ENCODE measurements at regions not wholly inside any gene's neighbourhood (a gene's known extent, or its start where the extent isn't known, plus 50 kb on each side); places are given as distances from the start of the nearest gene placed in this dataset.

GRCh38 chr1:199082778-199083389 lies 444.0 kb downstream of the PTPRC start:
- Mint-ChIP-seq H3K27me3 (no peaks in the 10 kb centered on the region), H3K4me3 (no peak overlapping the region), H3K36me3 (no peaks in the 10 kb centered on the region), H3K9me3 (no peaks in the 10 kb centered on the region), H3K4me1 (ENCODE audit: unreplicated experiment) (peaks cover 15% of the 10 kb centered on the region), H3K27ac (no peak overlapping the region)
- DNase-seq (ENCODE audit: extremely low spot score, unreplicated experiment) = no peak
- TF ChIP-seq, protein P1, sequence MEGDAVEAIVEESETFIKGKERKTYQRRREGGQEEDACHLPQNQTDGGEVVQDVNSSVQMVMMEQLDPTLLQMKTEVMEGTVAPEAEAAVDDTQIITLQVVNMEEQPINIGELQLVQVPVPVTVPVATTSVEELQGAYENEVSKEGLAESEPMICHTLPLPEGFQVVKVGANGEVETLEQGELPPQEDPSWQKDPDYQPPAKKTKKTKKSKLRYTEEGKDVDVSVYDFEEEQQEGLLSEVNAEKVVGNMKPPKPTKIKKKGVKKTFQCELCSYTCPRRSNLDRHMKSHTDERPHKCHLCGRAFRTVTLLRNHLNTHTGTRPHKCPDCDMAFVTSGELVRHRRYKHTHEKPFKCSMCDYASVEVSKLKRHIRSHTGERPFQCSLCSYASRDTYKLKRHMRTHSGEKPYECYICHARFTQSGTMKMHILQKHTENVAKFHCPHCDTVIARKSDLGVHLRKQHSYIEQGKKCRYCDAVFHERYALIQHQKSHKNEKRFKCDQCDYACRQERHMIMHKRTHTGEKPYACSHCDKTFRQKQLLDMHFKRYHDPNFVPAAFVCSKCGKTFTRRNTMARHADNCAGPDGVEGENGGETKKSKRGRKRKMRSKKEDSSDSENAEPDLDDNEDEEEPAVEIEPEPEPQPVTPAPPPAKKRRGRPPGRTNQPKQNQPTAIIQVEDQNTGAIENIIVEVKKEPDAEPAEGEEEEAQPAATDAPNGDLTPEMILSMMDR (conservative IDR thresholded peaks at IDR 0.05) = no peak

DNA sequence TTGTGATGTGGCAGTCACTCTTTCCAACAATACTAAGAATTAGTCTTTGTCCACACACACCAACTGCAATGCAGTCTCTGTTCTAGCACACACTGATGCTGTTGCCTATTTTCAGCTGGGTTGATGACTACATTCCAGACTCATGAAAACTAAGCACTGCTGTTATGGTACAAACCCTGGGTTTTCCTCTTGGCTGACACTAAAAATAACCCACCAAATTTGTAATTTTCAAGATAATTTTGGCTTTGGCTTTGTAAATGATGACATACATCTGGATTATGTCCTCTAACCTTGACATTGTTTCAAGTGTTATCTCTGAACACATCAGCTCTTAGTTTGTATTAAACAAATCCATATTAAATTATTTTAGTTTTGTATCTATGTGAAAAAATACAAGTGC lies 444.8 kb downstream of the PTPRC start:
- TF ChIP-seq, protein P1 (conservative IDR thresholded peaks at IDR 0.05) = no peak
- Mint-ChIP-seq H3K27ac (no peak overlapping the region), H3K4me3 (no peak overlapping the region), H3K9me3 (no peaks in the 10 kb centered on the region), H3K27me3 (no peaks in the 10 kb centered on the region), H3K36me3 (no peaks in the 10 kb centered on the region), H3K4me1 (ENCODE audit: unreplicated experiment) (peaks cover 15% of the 10 kb centered on the region)
- DNase-seq (ENCODE audit: extremely low spot score, unreplicated experiment) = no peak

DNA sequence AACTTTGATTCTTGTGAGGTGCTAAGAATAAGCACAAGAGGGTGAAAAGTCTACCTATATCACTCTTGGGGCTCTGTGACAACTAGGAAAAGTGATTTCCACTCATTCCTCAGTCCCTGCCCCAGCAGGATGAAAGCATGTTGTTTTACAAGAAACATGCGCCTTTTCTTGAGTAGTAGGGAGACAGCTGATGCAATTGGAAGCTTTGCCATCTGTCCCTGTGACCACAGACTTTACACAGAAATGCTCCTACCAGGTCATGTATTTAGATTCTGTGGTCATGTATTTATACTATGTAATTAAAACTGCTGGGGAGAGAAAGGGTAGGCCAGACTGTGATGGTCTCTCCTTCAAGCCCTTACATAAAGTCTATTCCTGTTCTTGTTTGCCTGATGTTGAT lies 445.5 kb downstream of the PTPRC start:
- TF ChIP-seq, protein P1 (conservative IDR thresholded peaks at IDR 0.05) = no peak
- Mint-ChIP-seq H3K9me3 (no peaks in the 10 kb centered on the region), H3K36me3 (no peaks in the 10 kb centered on the region), H3K4me3 (peak overlapping the region; percentile 10), H3K27ac (no peak overlapping the region), H3K27me3 (no peaks in the 10 kb centered on the region), H3K4me1 (ENCODE audit: unreplicated experiment) (peaks cover 15% of the 10 kb centered on the region)
- no peak for DNase-seq (ENCODE audit: extremely low spot score, unreplicated experiment)

DNA sequence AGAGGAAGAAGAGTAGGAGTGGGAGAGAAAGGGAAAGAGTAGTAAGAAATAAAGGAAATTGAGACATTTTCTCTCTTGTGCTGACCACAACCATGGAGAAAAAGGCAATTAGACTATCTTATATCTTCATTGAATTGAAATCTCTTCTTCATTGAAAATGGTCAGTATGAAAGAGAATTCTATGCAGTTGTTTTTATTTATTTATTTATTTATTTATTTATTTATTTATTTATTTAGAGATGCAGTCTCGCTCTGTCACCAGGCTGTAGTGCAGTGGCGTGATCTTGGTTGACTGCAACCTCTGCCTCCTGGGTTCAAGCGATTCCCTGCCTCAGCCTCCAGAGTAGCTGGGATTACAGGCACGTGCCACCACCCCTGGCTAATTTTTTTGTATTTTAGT lies 447.1 kb downstream of the PTPRC start:
- Mint-ChIP-seq H3K27me3 (no peaks in the 10 kb centered on the region), H3K9me3 (no peaks in the 10 kb centered on the region), H3K4me3 (no peak overlapping the region), H3K4me1 (ENCODE audit: unreplicated experiment) (peaks cover 15% of the 10 kb centered on the region), H3K36me3 (no peaks in the 10 kb centered on the region), H3K27ac (no peak overlapping the region)
- TF ChIP-seq, protein P1 (conservative IDR thresholded peaks at IDR 0.05) = no peak
- DNase-seq (ENCODE audit: extremely low spot score, unreplicated experiment) = no peak

DNA sequence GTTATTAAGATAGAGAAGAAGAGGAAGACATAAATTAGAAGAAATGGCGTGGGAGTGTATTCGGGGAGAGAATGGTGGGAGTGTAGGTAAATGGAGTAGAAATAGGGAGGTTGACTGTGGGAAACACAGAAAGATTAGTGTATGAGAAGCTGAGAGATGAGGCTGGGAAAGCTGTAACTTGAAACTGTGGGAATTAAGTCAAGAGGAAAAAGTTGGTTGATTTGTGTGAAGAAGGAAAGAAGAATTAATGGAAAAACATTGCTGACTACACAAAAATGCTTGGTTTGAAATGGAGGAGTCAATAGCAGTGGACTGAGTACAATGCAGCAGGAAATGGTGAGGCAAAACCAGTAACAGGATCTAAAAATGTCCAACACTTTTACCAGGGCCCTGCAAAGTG lies 448.3 kb downstream of the PTPRC start:
- no peak overlapping the region for H3K4me3 Mint-ChIP-seq
- H3K27me3 Mint-ChIP-seq = no peaks in the 10 kb centered on the region
- no peaks in the 10 kb centered on the region for H3K36me3 Mint-ChIP-seq
- H3K4me1 Mint-ChIP-seq (ENCODE audit: unreplicated experiment) = peaks cover 15% of the 10 kb centered on the region
- no peak overlapping the region for H3K27ac Mint-ChIP-seq
- H3K9me3 Mint-ChIP-seq = no peaks in the 10 kb centered on the region
- TF ChIP-seq, protein P1 (conservative IDR thresholded peaks at IDR 0.05) = no peak
- DNase-seq (ENCODE audit: extremely low spot score, unreplicated experiment) = no peak

Measured in type B pancreatic cell (in vitro differentiated cells).